H9 (cell line): ENCODE measurements at regions not wholly inside any gene's neighbourhood (a gene's known extent, or its start where the extent isn't known, plus 50 kb on each side); places are given as distances from the start of the nearest gene placed in this dataset.

ENCODE experiments used
- DNase-seq: peaks from one replicate; pipeline ENCODE4 v3.0.0-alpha.2; 2017
- H2AFZ ChIP-seq: one replicate; pipeline ENCODE4 v1.6.1; 2013; ENCODE audit warnings: mild to moderate bottlenecking, low read length, control low read depth, moderate library complexity
- H2AK5ac ChIP-seq: 2 replicates; pipeline ENCODE4 v1.6.1; 2013; ENCODE audit warnings: low read length, control low read depth, mixed read lengths; ENCODE audit not compliant: insufficient read length
- H2BK120ac ChIP-seq: one replicate; pipeline ENCODE4 v1.6.1; 2013; ENCODE audit warnings: low read depth, mild to moderate bottlenecking, low read length, control low read depth, inconsistent platforms; ENCODE audit not compliant: poor library complexity, severe bottlenecking
- H2BK12ac ChIP-seq: 2 replicates; pipeline ENCODE4 v1.6.1; 2013; ENCODE audit warnings: low read length, control low read depth, mixed read lengths, low read depth; ENCODE audit not compliant: insufficient read length
- H2BK15ac ChIP-seq: 2 replicates; pipeline ENCODE4 v1.6.1; 2013; ENCODE audit warnings: low read depth, low read length, control low read depth
- H2BK20ac ChIP-seq: one replicate; pipeline ENCODE4 v1.6.1; 2013; ENCODE audit warnings: low read depth, mild to moderate bottlenecking, low read length, control low read depth, inconsistent platforms; ENCODE audit not compliant: poor library complexity, severe bottlenecking
- H2BK5ac ChIP-seq: 2 replicates; pipeline ENCODE4 v1.6.1; 2013; ENCODE audit warnings: low read length, control low read depth, mixed read lengths; ENCODE audit not compliant: insufficient read length
- H3K14ac ChIP-seq: 2 replicates; pipeline ENCODE4 v1.6.1; 2013; ENCODE audit warnings: low read length, control low read depth; ENCODE audit not compliant: insufficient read depth
- H3K18ac ChIP-seq: 2 replicates; pipeline ENCODE4 v1.6.1; 2013; ENCODE audit warnings: low read depth, mild to moderate bottlenecking, mixed read lengths, low read length, control low read depth; ENCODE audit not compliant: insufficient read length
- H3K23ac ChIP-seq: 2 replicates; pipeline ENCODE4 v1.6.1; 2013; ENCODE audit warnings: low read length, control low read depth, mixed read lengths, low read depth; ENCODE audit not compliant: insufficient read length
- H3K23me2 ChIP-seq: 2 replicates; pipeline ENCODE4 v1.6.1; 2013; ENCODE audit warnings: low read depth, mild to moderate bottlenecking, mixed read lengths, low read length, control low read depth; ENCODE audit not compliant: insufficient read length, poor library complexity, severe bottlenecking
- H3K27ac ChIP-seq: 2 replicates; pipeline ENCODE4 v1.5.1; 2013; ENCODE audit warnings: low read length, control low read depth, mixed read lengths, low read depth; ENCODE audit not compliant: insufficient read length
- H3K27me3 ChIP-seq: 2 replicates; pipeline ENCODE4 v1.6.1; 2013; ENCODE audit warnings: low read length, control low read depth, inconsistent platforms; ENCODE audit not compliant: insufficient read depth
- H3K4ac ChIP-seq: 2 replicates; pipeline ENCODE4 v1.6.1; 2013; ENCODE audit warnings: low read depth, mild to moderate bottlenecking, control low read depth, inconsistent platforms, low read length, moderate library complexity
- H3K4me1 ChIP-seq: 2 replicates; pipeline ENCODE4 v1.6.1; 2013; ENCODE audit warnings: low read length, control low read depth, inconsistent platforms; ENCODE audit not compliant: insufficient read depth
- H3K4me2 ChIP-seq: 2 replicates; pipeline ENCODE4 v1.6.1; 2013; ENCODE audit warnings: low read length, control low read depth, mixed read lengths; ENCODE audit not compliant: insufficient read length, insufficient read depth
- H3K56ac ChIP-seq: 2 replicates; pipeline ENCODE4 v1.6.1; 2013; ENCODE audit warnings: low read depth, mild to moderate bottlenecking, mixed read lengths, low read length, control low read depth; ENCODE audit not compliant: insufficient read length
- H3K79me1 ChIP-seq: 2 replicates; pipeline ENCODE4 v1.6.1; 2013; ENCODE audit warnings: low read depth, mild to moderate bottlenecking, moderate library complexity, low read length, control low read depth, inconsistent platforms; ENCODE audit not compliant: insufficient read depth, poor library complexity, severe bottlenecking
- H3K79me2 ChIP-seq: 2 replicates; pipeline ENCODE4 v1.6.1; 2013; ENCODE audit warnings: low read length, control low read depth, inconsistent platforms; ENCODE audit not compliant: insufficient read depth
- H3K9ac ChIP-seq: 2 replicates; pipeline ENCODE4 v1.6.1; 2013; ENCODE audit warnings: low read length, control low read depth, mixed read lengths; ENCODE audit not compliant: insufficient read length; ENCODE audit errors: extremely low read depth
- H3K9me3 ChIP-seq: one replicate; pipeline ENCODE4 v1.6.1; 2013; ENCODE audit warnings: low read depth, low read length, inconsistent platforms; ENCODE audit not compliant: control insufficient read depth
- H3T11ph ChIP-seq: one replicate; pipeline ENCODE4 v1.6.1; 2013; ENCODE audit warnings: mild to moderate bottlenecking, low read length, control low read depth, inconsistent platforms
- H4K20me1 ChIP-seq: one replicate; pipeline ENCODE4 v1.6.1; 2013; ENCODE audit not compliant: control insufficient read depth, insufficient read length, insufficient read depth
- H4K5ac ChIP-seq: 2 replicates; pipeline ENCODE4 v1.6.1; 2013; ENCODE audit warnings: low read depth, mild to moderate bottlenecking, mixed read lengths, low read length, control low read depth; ENCODE audit not compliant: insufficient read length
- H4K8ac ChIP-seq: replicated peaks from 2 replicates; pipeline ENCODE4 v1.6.1; 2013; ENCODE audit warnings: low read length, control low read depth, mixed read lengths, low read depth; ENCODE audit not compliant: insufficient read length
- H4K91ac ChIP-seq: 2 replicates; pipeline ENCODE4 v1.6.1; 2013; ENCODE audit warnings: low read depth, mild to moderate bottlenecking, moderate library complexity, mixed read lengths, low read length, control low read depth; ENCODE audit not compliant: insufficient read length
- H3K27ac Mint-ChIP-seq, 3 experiments: 2 replicates in 2 of 3; 3 replicates in 1 of 3; pipeline ENCODE4 v1.8.0; 2020 to 2021; ENCODE audit warnings: mixed read lengths in 3 of 3, mild to moderate bottlenecking in 1 of 3, moderate library complexity in 1 of 3
- H3K27me3 Mint-ChIP-seq: 2 replicates; pipeline ENCODE4 v1.8.0; 2021; ENCODE audit warnings: low read depth, mild to moderate bottlenecking, moderate library complexity, mixed read lengths
- H3K36me3 Mint-ChIP-seq, 3 experiments: 2 replicates in 2 of 3; 3 replicates in 1 of 3; pipeline ENCODE4 v1.8.0; 2020 to 2021; ENCODE audit warnings: low read depth in 3 of 3, mixed read lengths in 3 of 3; ENCODE audit not compliant: insufficient read depth in 1 of 3
- H3K4me1 Mint-ChIP-seq, 2 experiments: 2 replicates each; pipeline ENCODE4 v1.8.0; 2020; ENCODE audit warnings: mixed read lengths in 2 of 2
- H3K4me3 Mint-ChIP-seq, 2 experiments: 2 replicates in 1 of 2; 3 replicates in 1 of 2; pipeline ENCODE4 v1.8.0; 2020 to 2021; ENCODE audit warnings: mild to moderate bottlenecking in 2 of 2, mixed read lengths in 2 of 2, moderate library complexity in 1 of 2
- H3K9me3 Mint-ChIP-seq, 2 experiments: 2 replicates in 1 of 2; 3 replicates in 1 of 2; pipeline ENCODE4 v1.8.0; 2020; ENCODE audit warnings: mild to moderate bottlenecking in 2 of 2, mixed read lengths in 2 of 2, moderate library complexity in 1 of 2
- WGBS: extraction: QIAGEN DNeasy Blood & Tissue Kit; methylation state at CpG from one replicate; pipeline ENCODE4 v1.1.7; 2013; ENCODE audit warnings: missing lambda C conversion rate, low lambda C conversion rate, mixed read lengths; ENCODE audit not compliant: insufficient read length; ENCODE audit errors: extremely low coverage; 5-methylcytosine and 5-hydroxymethylcytosine counted together
- TF ChIP-seq, protein P1 (sequence below): fragments of 200-600 bp; sonication (generic); conservative IDR thresholded peaks from 3 replicates; pipeline ENCODE4 v1.8.0; 2021; ENCODE audit warnings: antibody characterized with exemption, mild to moderate bottlenecking

DNA sequence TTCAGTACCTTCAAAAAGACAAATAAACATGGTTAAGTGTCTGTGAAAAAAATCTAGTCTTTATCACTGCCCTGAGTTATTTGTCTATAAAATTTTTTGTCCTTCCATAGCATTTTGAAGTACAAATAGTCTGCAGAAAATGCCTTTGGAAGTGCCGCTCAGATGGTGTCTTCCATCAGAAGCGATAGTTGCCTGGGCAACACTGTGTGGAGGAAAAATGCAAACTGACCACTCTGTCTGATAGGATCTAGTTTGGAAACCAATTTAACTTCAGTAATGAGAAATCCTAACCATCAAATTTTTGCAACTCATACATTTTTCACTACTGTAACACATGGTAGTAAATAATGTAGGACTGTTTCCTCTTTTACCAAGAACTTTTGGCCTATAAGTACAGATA, 449.9 kb downstream of the PRELID2 start:
- Histone ChIP-seq H3K27ac (no peak overlapping the region), H2AK5ac (no peak overlapping the region), H2BK15ac (no peak overlapping the region), H2BK20ac (no peak overlapping the region), H3T11ph (no peak overlapping the region), H2BK120ac (no peak overlapping the region), H3K79me2 (no peaks in the 10 kb centered on the region), H3K4ac (no peak overlapping the region), H3K18ac (no peak overlapping the region), H3K14ac (no peak overlapping the region), H3K79me1 (no peaks in the 10 kb centered on the region), H4K5ac (no peak overlapping the region), H3K9ac (no peak overlapping the region), H4K20me1 (no peaks in the 10 kb centered on the region), H4K8ac (no peak overlapping the region), H4K91ac (no peak overlapping the region), H2AFZ (no peak overlapping the region), H2BK12ac (no peak overlapping the region), H3K4me2 (no peak overlapping the region), H3K27me3 (no peaks in the 10 kb centered on the region), H3K9me3 (no peaks in the 10 kb centered on the region), H3K23me2 (no peaks in the 10 kb centered on the region), H3K4me1 (no peaks in the 10 kb centered on the region), H2BK5ac (no peak overlapping the region), H3K23ac (no peak overlapping the region), H3K56ac (no peak overlapping the region)
- no peak overlapping the region for H3K27ac Mint-ChIP-seq
- peaks cover under 1 to 10% (median under 1%) of the 10 kb centered on the region in 3 experiments; a peak in 5 of 7 replicates for H3K36me3 Mint-ChIP-seq
- H3K4me3 Mint-ChIP-seq: no peak overlapping the region
- no peak for DNase-seq
- H3K9me3 Mint-ChIP-seq: peaks cover 10 to 17% of the 10 kb centered on the region in 2 experiments; a peak in 4 of 5 replicates
- H3K27me3 Mint-ChIP-seq: peaks cover under 1% of the 10 kb centered on the region; the same call in 1 of the 2 replicates
- H3K4me1 Mint-ChIP-seq: no peaks in the 10 kb centered on the region
- no CpG with 5 or more reads among the region's 2 CpGs for WGBS
- TF ChIP-seq, protein P1, sequence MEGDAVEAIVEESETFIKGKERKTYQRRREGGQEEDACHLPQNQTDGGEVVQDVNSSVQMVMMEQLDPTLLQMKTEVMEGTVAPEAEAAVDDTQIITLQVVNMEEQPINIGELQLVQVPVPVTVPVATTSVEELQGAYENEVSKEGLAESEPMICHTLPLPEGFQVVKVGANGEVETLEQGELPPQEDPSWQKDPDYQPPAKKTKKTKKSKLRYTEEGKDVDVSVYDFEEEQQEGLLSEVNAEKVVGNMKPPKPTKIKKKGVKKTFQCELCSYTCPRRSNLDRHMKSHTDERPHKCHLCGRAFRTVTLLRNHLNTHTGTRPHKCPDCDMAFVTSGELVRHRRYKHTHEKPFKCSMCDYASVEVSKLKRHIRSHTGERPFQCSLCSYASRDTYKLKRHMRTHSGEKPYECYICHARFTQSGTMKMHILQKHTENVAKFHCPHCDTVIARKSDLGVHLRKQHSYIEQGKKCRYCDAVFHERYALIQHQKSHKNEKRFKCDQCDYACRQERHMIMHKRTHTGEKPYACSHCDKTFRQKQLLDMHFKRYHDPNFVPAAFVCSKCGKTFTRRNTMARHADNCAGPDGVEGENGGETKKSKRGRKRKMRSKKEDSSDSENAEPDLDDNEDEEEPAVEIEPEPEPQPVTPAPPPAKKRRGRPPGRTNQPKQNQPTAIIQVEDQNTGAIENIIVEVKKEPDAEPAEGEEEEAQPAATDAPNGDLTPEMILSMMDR: no peak
